Kidney epithelial cell (primary cell): ENCODE measurements at regions not wholly inside any gene's neighbourhood (a gene's known extent, or its start where the extent isn't known, plus 50 kb on each side); places are given as distances from the start of the nearest gene placed in this dataset.

Source experiments
- DNase-seq: peaks from one replicate; pipeline ENCODE4 v3.0.0-alpha.2; 2010; ENCODE audit warnings: low read depth
- H3K27me3 ChIP-seq: 2 replicates; pipeline ENCODE4 v1.6.0; 2011; ENCODE audit warnings: low read length; ENCODE audit not compliant: control insufficient read depth, insufficient read depth
- H3K36me3 ChIP-seq: 2 replicates; pipeline ENCODE4 v1.5.1; 2011; ENCODE audit warnings: low read length; ENCODE audit not compliant: control insufficient read depth, insufficient read depth
- H3K4me3 ChIP-seq: 2 replicates; pipeline ENCODE4 v1.5.1; 2011; ENCODE audit warnings: low read depth, mild to moderate bottlenecking, control low read depth, low read length
- TF ChIP-seq, protein P1 (sequence below): IDR thresholded peaks from 2 replicates; pipeline ENCODE4 v1.5.1; 2011; ENCODE audit warnings: mild to moderate bottlenecking, moderate library complexity, low read length, control low read depth, inconsistent platforms; ENCODE audit not compliant: insufficient read depth, poor library complexity, severe bottlenecking

- H3K27me3 ChIP-seq = no peaks in the 10 kb centered on the region
- no peak overlapping the region for H3K4me3 ChIP-seq
- H3K36me3 ChIP-seq = no peaks in the 10 kb centered on the region
- TF ChIP-seq, protein P1, sequence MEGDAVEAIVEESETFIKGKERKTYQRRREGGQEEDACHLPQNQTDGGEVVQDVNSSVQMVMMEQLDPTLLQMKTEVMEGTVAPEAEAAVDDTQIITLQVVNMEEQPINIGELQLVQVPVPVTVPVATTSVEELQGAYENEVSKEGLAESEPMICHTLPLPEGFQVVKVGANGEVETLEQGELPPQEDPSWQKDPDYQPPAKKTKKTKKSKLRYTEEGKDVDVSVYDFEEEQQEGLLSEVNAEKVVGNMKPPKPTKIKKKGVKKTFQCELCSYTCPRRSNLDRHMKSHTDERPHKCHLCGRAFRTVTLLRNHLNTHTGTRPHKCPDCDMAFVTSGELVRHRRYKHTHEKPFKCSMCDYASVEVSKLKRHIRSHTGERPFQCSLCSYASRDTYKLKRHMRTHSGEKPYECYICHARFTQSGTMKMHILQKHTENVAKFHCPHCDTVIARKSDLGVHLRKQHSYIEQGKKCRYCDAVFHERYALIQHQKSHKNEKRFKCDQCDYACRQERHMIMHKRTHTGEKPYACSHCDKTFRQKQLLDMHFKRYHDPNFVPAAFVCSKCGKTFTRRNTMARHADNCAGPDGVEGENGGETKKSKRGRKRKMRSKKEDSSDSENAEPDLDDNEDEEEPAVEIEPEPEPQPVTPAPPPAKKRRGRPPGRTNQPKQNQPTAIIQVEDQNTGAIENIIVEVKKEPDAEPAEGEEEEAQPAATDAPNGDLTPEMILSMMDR = no peak
- no peak for DNase-seq
These were observed 85.3 kb upstream of the FNDC3A start for GRCh38 chr13:48890391-48890790.

DNA sequence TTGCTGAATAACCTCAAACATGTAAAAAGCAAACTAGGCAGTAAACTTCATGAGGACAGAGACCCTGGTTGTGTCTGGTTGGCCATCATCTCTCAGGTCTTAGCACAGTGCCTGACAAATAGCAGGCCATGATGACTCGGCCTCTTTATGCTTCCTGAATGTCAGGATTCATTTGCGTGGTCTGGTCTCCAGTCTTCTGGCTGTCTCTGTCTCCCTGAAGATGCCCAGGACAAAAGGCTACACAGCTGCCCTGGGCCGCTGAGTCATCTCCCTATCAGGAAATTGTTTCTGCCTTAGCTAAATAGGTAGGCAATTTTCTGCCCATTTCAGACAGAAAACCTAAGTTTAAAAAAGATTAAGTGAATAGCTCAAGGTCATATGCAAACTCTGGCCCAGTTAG is 84.1 kb upstream of the FNDC3A start:
- no peaks in the 10 kb centered on the region for H3K27me3 ChIP-seq
- peak; percentile 47 for DNase-seq
- no peak overlapping the region for H3K4me3 ChIP-seq
- H3K36me3 ChIP-seq = no peaks in the 10 kb centered on the region
- TF ChIP-seq, protein P1 = no peak

GRCh38 chr13:48892053-48892687 is 83.5 kb upstream of the FNDC3A start:
- TF ChIP-seq, protein P1 = no peak
- DNase-seq = peak; percentile 43
- H3K27me3 ChIP-seq = no peaks in the 10 kb centered on the region

GRCh38 chr13:48892688-48893075 is 83.0 kb upstream of the FNDC3A start:
- no peak for DNase-seq
- H3K36me3 ChIP-seq = no peaks in the 10 kb centered on the region
- no peak overlapping the region for H3K4me3 ChIP-seq
- no peaks in the 10 kb centered on the region for H3K27me3 ChIP-seq
- TF ChIP-seq, protein P1 = no peak

More at GRCh38 chr13:48892053-48892687, 83.5 kb upstream of the FNDC3A start:
- no peak overlapping the region for H3K4me3 ChIP-seq
- no peaks in the 10 kb centered on the region for H3K36me3 ChIP-seq

DNA sequence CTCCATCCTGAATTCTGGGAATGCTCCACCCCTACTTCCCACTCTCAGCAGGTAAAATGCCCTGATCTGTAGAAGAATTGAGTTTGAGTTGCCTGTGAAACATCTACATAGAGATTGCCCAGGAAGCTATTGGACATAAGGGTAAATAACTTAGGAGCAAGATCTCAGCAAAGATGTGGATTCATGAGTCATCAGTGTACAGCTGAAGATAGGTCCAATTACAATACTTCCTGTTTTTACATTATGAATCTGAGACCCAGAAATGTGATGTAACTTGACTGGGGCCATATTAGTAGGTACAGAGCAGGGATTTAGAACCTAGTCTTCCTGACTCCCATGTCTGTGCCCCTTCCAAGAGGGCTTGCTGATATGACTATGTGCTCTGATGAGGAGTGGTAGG is 79.4 kb upstream of the FNDC3A start:
- no peaks in the 10 kb centered on the region for H3K27me3 ChIP-seq
- TF ChIP-seq, protein P1 = no peak
- no peaks in the 10 kb centered on the region for H3K36me3 ChIP-seq
- DNase-seq = no peak
- no peak overlapping the region for H3K4me3 ChIP-seq

DNA sequence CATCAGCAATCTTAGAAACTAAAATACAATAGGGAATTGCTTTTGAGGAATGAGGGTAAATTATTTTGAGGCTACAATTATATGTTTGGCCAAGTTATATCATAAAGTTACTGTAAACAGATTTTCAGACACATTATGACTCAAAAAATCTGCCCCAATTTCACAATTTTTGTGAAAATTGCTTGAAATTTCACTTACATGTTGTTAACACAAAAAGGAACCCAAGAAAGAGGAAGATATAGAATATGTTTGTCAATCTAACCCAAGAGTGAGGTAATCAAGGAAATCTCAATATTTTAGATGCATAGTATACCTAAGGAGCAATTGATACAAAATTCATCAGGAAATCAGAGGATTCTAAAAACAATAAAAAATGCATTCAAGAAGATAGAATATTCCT is 73.9 kb upstream of the FNDC3A start:
- H3K27me3 ChIP-seq = no peaks in the 10 kb centered on the region
- no peak overlapping the region for H3K4me3 ChIP-seq
- no peak for DNase-seq
- H3K36me3 ChIP-seq = no peaks in the 10 kb centered on the region
- TF ChIP-seq, protein P1 = no peak
